HEK293T (cell line): ENCODE measurements at regions not wholly inside any gene's neighbourhood (a gene's known extent, or its start where the extent isn't known, plus 50 kb on each side); places are given as distances from the start of the nearest gene placed in this dataset.

Experiments
- CTCF ChIA-PET: fragments of 350-600 bp; formaldehyde crosslinking; extraction: SDS; loops from one replicate; lab custom pipeline; 2021; ENCODE audit warnings: antibody characterized with exemption, inconsistent platforms; lab: Yijun Ruan, JAX
- POLR2A ChIA-PET: fragments of 350-600 bp; formaldehyde crosslinking; extraction: SDS; loops from one replicate; lab custom pipeline; 2020; ENCODE audit warnings: antibody characterized with exemption, inconsistent platforms; lab: Yijun Ruan, JAX
- DNase-seq: peaks from one replicate; pipeline ENCODE4 v3.0.0; 2012; ENCODE audit warnings: mixed read lengths; ENCODE audit errors: extremely low spot score
- ARNT ChIP-seq: fragments of 450-650 bp; IDR thresholded peaks from 2 replicates; pipeline ENCODE4 v1.6.1; 2017; ENCODE audit warnings: mild to moderate bottlenecking
- BHLHE40 ChIP-seq: fragments of 450-650 bp; IDR thresholded peaks from 2 replicates; pipeline ENCODE4 v1.6.1; 2016; ENCODE audit warnings: mild to moderate bottlenecking, moderate library complexity, borderline replicate concordance
- CTBP1 ChIP-seq: fragments of 450-650 bp; IDR thresholded peaks from 2 replicates; pipeline ENCODE4 v1.6.1; 2016; ENCODE audit warnings: borderline replicate concordance
- ELF4 ChIP-seq: fragments of 450-650 bp; IDR thresholded peaks from 2 replicates; pipeline ENCODE4 v1.6.1; 2017; ENCODE audit warnings: antibody characterized with exemption
- FOXA1 ChIP-seq: fragments of 450-650 bp; IDR thresholded peaks from 2 replicates; pipeline ENCODE4 v1.6.1; 2016; ENCODE audit warnings: mild to moderate bottlenecking
- FOXK2 ChIP-seq: fragments of 450-650 bp; IDR thresholded peaks from 2 replicates; pipeline ENCODE4 v1.6.1; 2016; ENCODE audit warnings: mild to moderate bottlenecking
- FOXM1 ChIP-seq: fragments of 450-650 bp; IDR thresholded peaks from 2 replicates; pipeline ENCODE4 v1.6.1; 2017; ENCODE audit warnings: mild to moderate bottlenecking, borderline replicate concordance
- HDGF ChIP-seq: fragments of 450-650 bp; IDR thresholded peaks from 2 replicates; pipeline ENCODE4 v1.6.1; 2017; ENCODE audit warnings: antibody characterized with exemption, borderline replicate concordance
- L3MBTL2 ChIP-seq: fragments of 450-650 bp; conservative IDR thresholded peaks from 2 replicates; pipeline ENCODE4 v1.6.1; 2016; ENCODE audit warnings: mild to moderate bottlenecking
- LEF1 ChIP-seq: fragments of 450-650 bp; IDR thresholded peaks from 2 replicates; pipeline ENCODE4 v1.6.1; 2017; ENCODE audit warnings: mild to moderate bottlenecking, borderline replicate concordance
- NFRKB ChIP-seq: fragments of 450-650 bp; IDR thresholded peaks from 2 replicates; pipeline ENCODE4 v1.6.1; 2016; ENCODE audit warnings: mild to moderate bottlenecking, moderate library complexity
- SP1 ChIP-seq: fragments of 450-650 bp; IDR thresholded peaks from 2 replicates; pipeline ENCODE4 v1.6.1; 2017
- SUZ12 ChIP-seq: fragments of 450-650 bp; IDR thresholded peaks from 2 replicates; pipeline ENCODE4 v1.6.1; 2016; ENCODE audit warnings: mild to moderate bottlenecking
- TARDBP ChIP-seq: fragments of 450-650 bp; IDR thresholded peaks from 2 replicates; pipeline ENCODE4 v1.6.1; 2016
- ZNF384 ChIP-seq: fragments of 450-650 bp; IDR thresholded peaks from 2 replicates; pipeline ENCODE4 v1.6.1; 2016
- TF ChIP-seq, protein P1 (sequence below): fragments of 450-650 bp; IDR thresholded peaks from 2 replicates; pipeline ENCODE4 v1.6.1; 2016

DNA sequence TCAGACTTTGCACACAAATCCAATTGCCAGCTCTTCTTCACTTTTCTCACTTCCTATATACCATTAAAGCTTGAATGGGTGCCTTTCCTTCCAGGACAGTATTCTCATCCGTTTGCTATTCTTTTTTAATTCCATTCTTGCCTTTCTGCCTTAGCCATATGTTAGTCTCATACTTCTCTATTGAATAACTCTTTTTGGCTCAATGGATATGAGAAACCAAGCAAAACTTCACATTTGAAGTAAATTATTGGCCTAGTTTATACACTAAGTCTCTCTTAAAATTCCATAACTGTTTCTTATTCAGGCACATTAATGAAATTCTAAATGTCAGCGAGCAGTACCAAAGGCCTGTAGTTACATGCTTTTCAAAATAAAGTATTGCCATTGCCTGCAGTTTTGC is 129.6 kb upstream of the FRY start:
- CTCF ChIA-PET = no interaction called here
- POLR2A ChIA-PET = no interaction called here
- no peak for DNase-seq
- TF ChIP-seq L3MBTL2 (no peak), ELF4 (no peak), BHLHE40 (no peak), FOXK2 (no peak), SUZ12 (no peak), HDGF (no peak), SP1 (no peak), FOXM1 (no peak), NFRKB (no peak), TARDBP (no peak), FOXA1 (no peak)
- TF ChIP-seq, protein P1, sequence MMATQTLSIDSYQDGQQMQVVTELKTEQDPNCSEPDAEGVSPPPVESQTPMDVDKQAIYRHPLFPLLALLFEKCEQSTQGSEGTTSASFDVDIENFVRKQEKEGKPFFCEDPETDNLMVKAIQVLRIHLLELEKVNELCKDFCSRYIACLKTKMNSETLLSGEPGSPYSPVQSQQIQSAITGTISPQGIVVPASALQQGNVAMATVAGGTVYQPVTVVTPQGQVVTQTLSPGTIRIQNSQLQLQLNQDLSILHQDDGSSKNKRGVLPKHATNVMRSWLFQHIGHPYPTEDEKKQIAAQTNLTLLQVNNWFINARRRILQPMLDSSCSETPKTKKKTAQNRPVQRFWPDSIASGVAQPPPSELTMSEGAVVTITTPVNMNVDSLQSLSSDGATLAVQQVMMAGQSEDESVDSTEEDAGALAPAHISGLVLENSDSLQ = no peak

DNA sequence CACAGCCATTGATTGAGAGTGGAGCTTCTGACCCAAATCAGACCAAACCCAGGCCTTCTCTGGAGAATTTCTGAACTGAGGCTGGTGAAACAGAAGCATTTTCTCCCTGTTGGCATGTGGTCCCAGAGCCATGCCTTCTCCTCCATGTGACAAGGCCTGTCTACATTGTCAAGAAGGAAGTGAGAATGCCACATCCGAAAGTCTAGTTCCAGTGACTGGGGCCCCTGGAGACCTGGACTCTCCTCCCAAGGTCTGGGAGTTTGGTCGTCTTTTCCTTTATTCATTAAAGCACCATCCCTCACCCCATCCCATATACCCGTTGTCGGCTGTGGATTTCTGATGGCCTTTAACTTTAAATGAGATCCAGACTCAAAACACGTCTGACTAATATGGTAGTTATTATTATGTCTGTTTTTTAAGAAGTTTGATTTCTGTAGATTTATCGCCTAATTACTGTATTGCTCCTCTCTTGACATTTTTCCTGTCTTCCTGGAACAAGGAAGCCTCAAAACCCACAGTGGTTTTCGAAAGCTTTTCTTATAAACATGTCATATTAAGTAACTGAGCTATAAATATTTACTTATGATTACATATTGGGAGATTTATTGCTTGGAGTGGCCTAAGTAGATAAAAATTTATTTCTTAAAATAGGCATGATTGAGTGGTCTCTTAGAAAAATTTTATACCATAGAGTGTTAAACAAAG is 128.3 kb upstream of the FRY start:
- ChIA-PET POLR2A (no interaction called here), CTCF (interaction anchor here (0.5 to 0.6 kb wide), 2 partner anchors 64 to 193 kb away, joined by 3 to 4 read pairs; no protein-coding TSS in a partner anchor)
- DNase-seq = no peak
- no peak for TF ChIP-seq ARNT
- TF ChIP-seq NFRKB = no peak
- TF ChIP-seq CTBP1 = no peak
- TF ChIP-seq FOXM1 = no peak
- TF ChIP-seq FOXA1 = no peak
- TF ChIP-seq ZNF384 = no peak

DNA sequence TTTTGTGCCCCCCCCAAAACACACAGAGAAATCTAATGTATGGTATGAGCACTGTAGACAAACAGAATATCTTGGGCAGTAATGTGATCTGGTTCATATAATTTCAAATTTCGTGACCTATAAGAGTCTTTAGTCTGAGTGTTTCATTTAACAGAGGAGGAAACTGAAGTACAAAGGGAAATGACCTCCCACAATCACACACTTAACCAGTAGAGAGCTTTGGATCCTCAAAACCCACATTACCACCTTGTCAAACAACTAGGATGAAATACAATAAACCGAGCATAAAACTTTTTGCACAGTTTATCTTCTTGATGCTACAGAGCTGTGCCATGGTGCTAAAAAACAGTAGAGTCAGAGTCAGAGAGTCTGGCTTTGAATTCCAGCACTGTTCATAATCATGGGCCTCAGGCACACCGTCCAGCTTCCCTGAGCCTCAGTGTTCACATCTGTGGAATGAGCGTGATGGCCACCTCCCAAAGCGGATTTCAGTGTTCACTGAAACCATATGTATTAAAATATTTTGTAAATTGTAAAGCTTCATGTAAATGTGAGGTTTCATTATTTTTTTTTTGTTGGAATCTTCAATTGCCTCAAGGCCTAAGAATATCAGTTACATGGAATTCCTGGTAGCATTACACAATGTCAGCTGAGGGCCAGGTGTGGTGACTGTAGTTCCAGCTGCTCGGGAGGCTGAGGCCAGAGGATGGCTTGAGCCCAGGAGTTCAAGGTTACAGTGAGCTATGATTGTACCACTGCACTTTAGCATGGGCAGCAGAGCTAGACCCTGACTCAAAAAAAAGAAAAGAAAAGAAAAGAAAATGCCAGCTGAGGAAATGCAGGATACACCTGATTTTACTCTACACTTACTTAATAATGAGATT is 126.4 kb upstream of the FRY start:
- POLR2A ChIA-PET = interaction anchor here (1.9 kb wide), 1 partner anchor 410 kb away, joined by 5 read pairs; the partner anchor contains the start of genes BRCA2 and ZAR1L
- DNase-seq = no peak
- CTCF ChIA-PET = interaction anchor here (0.6 to 1.0 kb wide), 3 partner anchors 40 to 738 kb away, joined by 3 read pairs; no protein-coding TSS in a partner anchor
- TF ChIP-seq FOXK2 = no peak

GRCh38 chr13:31905961-31906360 is 125.6 kb upstream of the FRY start:
- ChIA-PET CTCF (interaction anchor here (0.6 to 1.0 kb wide), 2 partner anchors 40 to 427 kb away, joined by 3 read pairs; no protein-coding TSS in a partner anchor), POLR2A (interaction anchor here (1.9 kb wide), 1 partner anchor 410 kb away, joined by 5 read pairs; the partner anchor contains the start of genes BRCA2 and ZAR1L)
- TF ChIP-seq ELF4 = no peak
- no peak for TF ChIP-seq TARDBP
- TF ChIP-seq SP1 = no peak
- TF ChIP-seq L3MBTL2 = no peak
- TF ChIP-seq, protein P1 = no peak
- TF ChIP-seq BHLHE40 = no peak
- TF ChIP-seq FOXK2 = no peak
- no peak for TF ChIP-seq NFRKB
- TF ChIP-seq ARNT = no peak
- no peak for TF ChIP-seq SUZ12
- no peak for TF ChIP-seq ZNF384
- no peak for TF ChIP-seq FOXA1
- no peak for TF ChIP-seq HDGF
- no peak for TF ChIP-seq CTBP1
- TF ChIP-seq FOXM1 = no peak
- TF ChIP-seq LEF1 = no peak
- DNase-seq = no peak

GRCh38 chr13:31908696-31909411 is 122.7 kb upstream of the FRY start:
- POLR2A ChIA-PET = no interaction called here
- DNase-seq = no peak
- CTCF ChIA-PET = interaction anchor here (1.3 to 1.9 kb wide), 5 partner anchors 10 to 672 kb away, joined by 4 to 11 read pairs (median 4); partner anchors contain the start of gene BRCA2
- TF ChIP-seq SUZ12 (no peak), L3MBTL2 (no peak), ZNF384 (no peak), ELF4 (no peak), TARDBP (no peak), BHLHE40 (no peak), FOXM1 (no peak), LEF1 (no peak), ARNT (no peak), CTBP1 (no peak), SP1 (no peak), FOXA1 (no peak), NFRKB (no peak), FOXK2 (no peak), HDGF (no peak)
- TF ChIP-seq, protein P1 = no peak
